Gastrocnemius medialis (tissue), 4 donors: ENCODE measurements at regions not wholly inside any gene's neighbourhood (a gene's known extent, or its start where the extent isn't known, plus 50 kb on each side); places are given as distances from the start of the nearest gene placed in this dataset.

Experiments used
- POLR2A ChIP-seq, 2 donors: fragments of 450-650 bp; IDR thresholded peaks; one replicate each; pipeline ENCODE4 v1.6.1; 2017; ENCODE audit warnings: antibody characterized with exemption in 2 of 2, mild to moderate bottlenecking in 2 of 2, moderate library complexity in 2 of 2
- TF ChIP-seq, protein P1 (sequence below), 5 experiments: fragments of 450-650 bp in 3 of 5; fragments of 200-600 bp in 2 of 5; sonication (generic) in 2 of 5; IDR thresholded peaks in 4 of 5; conservative IDR thresholded peaks in 1 of 5; 1 replicate in 4 of 5; 2 replicates in 1 of 5; pipeline ENCODE4 v1.5.1; 2016 to 2019; ENCODE audit warnings: antibody characterized with exemption in 5 of 5, mild to moderate bottlenecking in 3 of 5, moderate library complexity in 3 of 5

DNA sequence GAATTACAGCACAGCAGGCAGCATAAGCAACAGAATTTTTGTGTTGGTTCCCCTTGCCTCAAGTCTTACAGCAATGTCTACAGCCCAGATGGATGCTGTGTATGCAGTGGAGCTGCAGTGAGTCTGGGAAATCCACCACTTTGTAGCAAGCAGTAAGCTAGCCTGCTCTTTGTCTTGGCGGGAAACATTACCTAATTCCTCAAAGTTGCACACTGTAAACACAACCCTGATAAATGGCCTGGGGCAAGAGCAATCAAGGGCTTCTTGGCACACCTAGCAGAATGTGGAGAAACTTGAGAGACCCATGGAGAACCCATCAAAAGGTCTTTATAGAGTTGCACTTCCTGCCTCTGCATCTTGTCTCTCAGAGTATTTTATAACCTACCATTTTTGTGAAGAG is 102.0 kb upstream of the FOXP2 start:
- TF ChIP-seq, protein P1, sequence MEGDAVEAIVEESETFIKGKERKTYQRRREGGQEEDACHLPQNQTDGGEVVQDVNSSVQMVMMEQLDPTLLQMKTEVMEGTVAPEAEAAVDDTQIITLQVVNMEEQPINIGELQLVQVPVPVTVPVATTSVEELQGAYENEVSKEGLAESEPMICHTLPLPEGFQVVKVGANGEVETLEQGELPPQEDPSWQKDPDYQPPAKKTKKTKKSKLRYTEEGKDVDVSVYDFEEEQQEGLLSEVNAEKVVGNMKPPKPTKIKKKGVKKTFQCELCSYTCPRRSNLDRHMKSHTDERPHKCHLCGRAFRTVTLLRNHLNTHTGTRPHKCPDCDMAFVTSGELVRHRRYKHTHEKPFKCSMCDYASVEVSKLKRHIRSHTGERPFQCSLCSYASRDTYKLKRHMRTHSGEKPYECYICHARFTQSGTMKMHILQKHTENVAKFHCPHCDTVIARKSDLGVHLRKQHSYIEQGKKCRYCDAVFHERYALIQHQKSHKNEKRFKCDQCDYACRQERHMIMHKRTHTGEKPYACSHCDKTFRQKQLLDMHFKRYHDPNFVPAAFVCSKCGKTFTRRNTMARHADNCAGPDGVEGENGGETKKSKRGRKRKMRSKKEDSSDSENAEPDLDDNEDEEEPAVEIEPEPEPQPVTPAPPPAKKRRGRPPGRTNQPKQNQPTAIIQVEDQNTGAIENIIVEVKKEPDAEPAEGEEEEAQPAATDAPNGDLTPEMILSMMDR (IDR thresholded peaks at IDR 0.05 in 4 of 5, conservative IDR thresholded peaks at IDR 0.05 in 1 of 5), result no peak
- no peak for TF ChIP-seq POLR2A (IDR thresholded peaks at IDR 0.05)
